Gastroesophageal sphincter (tissue), 4 donors: ENCODE measurements at regions not wholly inside any gene's neighbourhood (a gene's known extent, or its start where the extent isn't known, plus 50 kb on each side); places are given as distances from the start of the nearest gene placed in this dataset.

ENCODE experiments used
- ATAC-seq: fragments of 150-250 bp; one replicate; pipeline ENCODE4 v1.9.1; 2016; ENCODE audit warnings: mild to moderate bottlenecking, moderate library complexity
- H3K27ac ChIP-seq, 4 donors: fragments of 200-600 bp; sonication (generic) in 3 of 4; 1 replicate in 3 of 4; 2 replicates in 1 of 4; pipeline ENCODE4 v1.5.1; 2016 to 2019
- H3K27me3 ChIP-seq: fragments of 200-600 bp; sonication (generic); one replicate; pipeline ENCODE4 v1.5.1; 2019
- H3K36me3 ChIP-seq, 2 donors: fragments of 200-600 bp; sonication (generic); one replicate each; pipeline ENCODE4 v1.5.1; 2019; ENCODE audit warnings: control low read depth in 1 of 2
- H3K4me1 ChIP-seq, 3 donors: fragments of 200-600 bp; sonication (generic); 1 replicate in 2 of 3; 2 replicates in 1 of 3; pipeline ENCODE4 v1.5.1; 2016 to 2019; ENCODE audit warnings: control low read depth in 2 of 3
- H3K4me3 ChIP-seq, 2 donors: fragments of 200-600 bp; sonication (generic); one replicate each; pipeline ENCODE4 v1.5.1; 2019; ENCODE audit warnings: mild to moderate bottlenecking in 1 of 2, moderate library complexity in 1 of 2
- H3K9me3 ChIP-seq, 3 donors: fragments of 200-600 bp; sonication (generic); one replicate each; pipeline ENCODE4 v1.5.1; 2017 to 2019; ENCODE audit warnings: control low read depth in 2 of 3
- CTCF ChIP-seq, 4 experiments: fragments of 200-600 bp in 2 of 4; fragments of 450-650 bp in 2 of 4; sonication (generic) in 1 of 4; IDR thresholded peaks; one replicate each; pipeline ENCODE4 v1.5.1; 2017 to 2019; ENCODE audit warnings: antibody characterized with exemption in 4 of 4, mild to moderate bottlenecking in 2 of 4, moderate library complexity in 2 of 4
- EP300 ChIP-seq: sonication (generic); formaldehyde crosslinking; IDR thresholded peaks from one replicate; pipeline ENCODE4 v1.6.1; 2017; ENCODE audit warnings: antibody characterized with exemption, mild to moderate bottlenecking
- POLR2A ChIP-seq, 2 donors: fragments of 450-650 bp; IDR thresholded peaks; one replicate each; pipeline ENCODE4 v1.6.1; 2017; ENCODE audit warnings: antibody characterized with exemption in 2 of 2, mild to moderate bottlenecking in 2 of 2, moderate library complexity in 1 of 2
- POLR2AphosphoS5 ChIP-seq: sonication (generic); formaldehyde crosslinking; IDR thresholded peaks from one replicate; pipeline ENCODE4 v1.6.1; 2017; ENCODE audit warnings: antibody characterized with exemption
- WGBS, 2 donors: methylation state at CpG; one replicate each; pipeline ENCODE4 v1.1.5; 2018; ENCODE audit warnings: low coverage in 1 of 2; 5-methylcytosine and 5-hydroxymethylcytosine counted together

DNA sequence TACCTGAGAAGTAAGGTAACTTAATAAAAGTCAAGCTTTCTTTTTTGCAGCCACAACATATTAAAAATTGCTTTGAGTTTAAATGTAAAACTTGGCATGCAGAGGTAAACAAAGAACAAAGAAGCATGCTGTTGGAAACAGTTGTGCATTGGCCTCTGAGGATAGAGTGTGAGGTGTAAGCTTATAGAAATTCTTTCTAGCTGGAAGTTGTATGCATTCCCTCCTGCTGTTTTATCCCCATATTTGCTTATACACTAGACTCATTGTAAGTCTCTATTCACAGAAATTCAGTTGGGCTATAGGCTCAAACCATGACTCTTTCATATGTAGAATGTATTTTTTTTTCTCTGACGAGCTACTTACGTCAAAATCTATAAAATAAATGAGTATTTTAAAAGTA lies 316.3 kb downstream of the SLC6A15 start:
- Histone ChIP-seq H3K27me3 (no peaks in the 10 kb centered on the region), H3K27ac (no peak overlapping the region), H3K4me1 (no peaks in the 10 kb centered on the region), H3K9me3 (no peaks in the 10 kb centered on the region), H3K4me3 (no peak overlapping the region), H3K36me3 (no peaks in the 10 kb centered on the region)
- TF ChIP-seq POLR2A (IDR thresholded peaks at IDR 0.05) (no peak), CTCF (IDR thresholded peaks at IDR 0.05) (no peak), POLR2AphosphoS5 (no peak), EP300 (no peak)
- no peak for ATAC-seq
- 64 to 75% methylated on average over 2 of the region's 2 CpGs for WGBS, 2 donors

DNA sequence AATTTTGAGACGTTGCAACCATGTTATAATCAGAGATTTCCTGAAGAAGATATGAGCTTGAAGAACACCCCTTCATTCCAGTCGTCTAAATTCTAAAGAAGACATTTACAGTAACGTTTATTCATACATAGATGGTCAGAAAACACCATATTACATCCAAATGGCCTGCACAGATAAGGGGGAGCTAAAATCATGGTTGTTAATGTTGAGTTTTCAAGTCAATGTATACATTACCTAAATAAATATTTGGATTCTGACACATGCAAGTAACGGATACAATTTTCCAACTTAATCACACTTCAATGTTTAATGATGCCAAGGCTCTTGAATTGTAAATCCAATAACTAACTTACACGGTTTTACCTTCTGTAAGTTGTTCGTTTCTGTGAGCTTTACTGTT lies 318.4 kb downstream of the SLC6A15 start:
- no peak for ATAC-seq
- no peak for TF ChIP-seq CTCF (IDR thresholded peaks at IDR 0.05)
- no peak for TF ChIP-seq EP300
- no peak for TF ChIP-seq POLR2AphosphoS5
- TF ChIP-seq POLR2A (IDR thresholded peaks at IDR 0.05), result no peak
- no peaks in the 10 kb centered on the region for H3K4me1 ChIP-seq
- no peaks in the 10 kb centered on the region for H3K36me3 ChIP-seq
- 27 to 56% methylated on average over 6 of the region's 6 CpGs for WGBS, 2 donors
- H3K27me3 ChIP-seq, result no peaks in the 10 kb centered on the region
- H3K9me3 ChIP-seq, result no peaks in the 10 kb centered on the region
- H3K27ac ChIP-seq, result no peak overlapping the region
- no peak overlapping the region for H3K4me3 ChIP-seq

DNA sequence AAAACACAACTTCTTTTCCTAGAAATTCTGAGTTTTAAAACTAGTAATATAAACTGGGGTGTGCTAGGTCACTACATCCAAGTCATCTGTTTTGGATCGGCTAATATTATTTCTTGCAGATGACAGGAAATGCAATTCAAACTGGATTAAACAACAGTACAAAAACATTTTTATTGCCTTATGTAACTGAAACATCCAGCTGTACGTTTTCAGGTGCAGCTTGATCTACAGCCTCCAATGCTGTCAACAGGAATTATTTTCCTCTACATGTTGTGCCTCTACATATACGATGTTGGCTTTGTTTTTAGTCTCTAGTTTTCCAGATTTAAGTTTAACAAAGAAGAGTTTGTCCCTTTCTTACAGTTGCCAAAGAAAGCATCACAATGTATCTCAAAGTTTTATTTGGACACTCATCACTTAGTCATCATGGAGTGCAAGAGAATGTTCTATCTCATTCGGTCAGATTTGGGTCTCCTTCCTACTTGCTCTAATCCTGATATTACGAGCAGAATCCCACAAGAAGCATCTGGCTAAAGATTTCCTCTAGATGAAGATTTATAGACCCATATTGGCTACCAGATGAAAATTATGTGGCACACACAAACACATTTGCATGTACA lies 326.7 kb downstream of the SLC6A15 start:
- TF ChIP-seq EP300 (no peak), POLR2A (IDR thresholded peaks at IDR 0.05) (no peak), POLR2AphosphoS5 (no peak)
- ATAC-seq, result no peak
- Histone ChIP-seq H3K27me3 (no peaks in the 10 kb centered on the region), H3K9me3 (no peaks in the 10 kb centered on the region), H3K36me3 (no peaks in the 10 kb centered on the region), H3K4me3 (no peak overlapping the region), H3K4me1 (no peaks in the 10 kb centered on the region), H3K27ac (no peak overlapping the region)
- WGBS, 2 donors, result 34 to 49% methylated on average over 5 of the region's 5 CpGs

- H3K27ac ChIP-seq, result no peak overlapping the region
- no peaks in the 10 kb centered on the region for H3K4me1 ChIP-seq
- H3K36me3 ChIP-seq, result no peaks in the 10 kb centered on the region
- no peak for ATAC-seq
- TF ChIP-seq POLR2A (IDR thresholded peaks at IDR 0.05) (no peak), CTCF (IDR thresholded peaks at IDR 0.05) (no peak), POLR2AphosphoS5 (no peak), EP300 (no peak)
- H3K4me3 ChIP-seq, result no peak overlapping the region
- H3K9me3 ChIP-seq, result peaks cover 0 to 22% (median 0%) of the 10 kb centered on the region in 3 donors
- WGBS, 2 donors, result 56 to 61% methylated on average over 3 of the region's 3 CpGs
- H3K27me3 ChIP-seq, result no peaks in the 10 kb centered on the region
Measured at GRCh38 chr12:84572196-84572595, 340.4 kb downstream of the SLC6A15 start.

DNA sequence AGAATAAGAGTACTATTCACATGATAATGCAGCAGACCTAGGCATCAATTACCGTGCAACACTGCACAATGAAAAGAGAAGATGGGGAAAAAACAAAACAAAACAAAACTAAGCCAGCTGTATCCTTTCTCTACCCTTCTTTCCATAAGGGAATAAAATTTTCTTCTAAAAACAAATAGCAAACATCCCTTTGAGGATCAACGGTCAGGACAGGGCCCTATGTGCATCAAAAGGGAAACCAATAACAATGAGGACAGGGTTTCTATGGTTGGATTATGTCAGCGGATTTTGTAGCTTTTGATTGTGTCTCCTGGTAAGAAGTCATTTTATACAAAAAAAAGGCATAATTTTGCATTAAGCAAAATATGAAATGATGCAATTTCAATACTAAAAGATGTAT lies 350.3 kb downstream of the SLC6A15 start:
- Histone ChIP-seq H3K9me3 (peaks cover 0 to 5% (median 0%) of the 10 kb centered on the region in 3 donors), H3K36me3 (no peaks in the 10 kb centered on the region), H3K4me3 (no peak overlapping the region), H3K4me1 (no peaks in the 10 kb centered on the region), H3K27ac (no peak overlapping the region), H3K27me3 (no peaks in the 10 kb centered on the region)
- ATAC-seq, result no peak
- 61 to 67% methylated on average over 3 of the region's 3 CpGs for WGBS, 2 donors
- TF ChIP-seq EP300 (no peak), POLR2AphosphoS5 (no peak), CTCF (IDR thresholded peaks at IDR 0.05) (no peak), POLR2A (IDR thresholded peaks at IDR 0.05) (no peak)
